OCI-LY1 (cell line): ENCODE measurements at regions not wholly inside any gene's neighbourhood (a gene's known extent, or its start where the extent isn't known, plus 50 kb on each side); places are given as distances from the start of the nearest gene placed in this dataset.
A peak's percentile ranks its signal among the peaks of the same experiment; 100 is the strongest.

Experiments
- H2AFZ ChIP-seq: fragments of 200-600 bp; sonication (generic), shearing (Covaris generic); 2 replicates; pipeline ENCODE4 v1.6.0; 2014; ENCODE audit warnings: antibody characterized with exemption, mild to moderate bottlenecking, low read length
- H3F3A ChIP-seq: fragments of 200-600 bp; sonication (generic), shearing (Covaris generic); 2 replicates; pipeline ENCODE4 v1.6.0; 2014; ENCODE audit warnings: mild to moderate bottlenecking, antibody characterized with exemption, low read length, moderate library complexity; ENCODE audit not compliant: insufficient read depth
- H3K27ac ChIP-seq: fragments of 200-600 bp; sonication (generic); 2 replicates; pipeline ENCODE4 v1.5.1; 2014; ENCODE audit warnings: low read length, mixed run types, mild to moderate bottlenecking, low read depth; ENCODE audit not compliant: poor library complexity, severe bottlenecking
- H3K27me3 ChIP-seq: fragments of 200-600 bp; sonication (generic); 2 replicates; pipeline ENCODE4 v1.6.0; 2014; ENCODE audit warnings: antibody characterized with exemption, mild to moderate bottlenecking, low read length, moderate library complexity; ENCODE audit not compliant: insufficient read depth
- H3K36me3 ChIP-seq: fragments of 200-600 bp; sonication (generic); 2 replicates; pipeline ENCODE4 v1.6.1; 2014; ENCODE audit warnings: mild to moderate bottlenecking, antibody characterized with exemption, low read length, moderate library complexity, mixed read lengths; ENCODE audit not compliant: insufficient read depth
- H3K4me1 ChIP-seq: fragments of 200-600 bp; sonication (generic); 2 replicates; pipeline ENCODE4 v1.5.1; 2014; ENCODE audit warnings: mild to moderate bottlenecking, low read length, moderate library complexity; ENCODE audit not compliant: insufficient read depth, severe bottlenecking
- H3K4me2 ChIP-seq: fragments of 200-600 bp; sonication (generic), shearing (Covaris generic); 2 replicates; pipeline ENCODE4 v1.6.1; 2014; ENCODE audit warnings: low read length
- H3K4me3 ChIP-seq: fragments of 200-600 bp; sonication (generic); 2 replicates; pipeline ENCODE4 v1.5.1; 2014; ENCODE audit warnings: low read length, low read depth, mild to moderate bottlenecking, mixed read lengths; ENCODE audit not compliant: poor library complexity, severe bottlenecking
- H3K79me2 ChIP-seq: fragments of 200-600 bp; shearing (Covaris generic); 2 replicates; pipeline ENCODE4 v1.6.1; 2016; ENCODE audit warnings: mixed run types, low read length, mixed read lengths; ENCODE audit not compliant: insufficient read depth
- H3K9ac ChIP-seq: fragments of 200-600 bp; sonication (generic), shearing (Covaris generic); 2 replicates; pipeline ENCODE4 v1.6.1; 2014; ENCODE audit warnings: mild to moderate bottlenecking, low read length, mixed read lengths
- H3K9me2 ChIP-seq: fragments of 200-600 bp; sonication (generic), shearing (Covaris generic); 2 replicates; pipeline ENCODE4 v1.6.1; 2014; ENCODE audit warnings: low read depth, mild to moderate bottlenecking, low read length, mixed read lengths
- H3K9me3 ChIP-seq: fragments of 200-600 bp; shearing (Covaris generic); 2 replicates; pipeline ENCODE4 v1.6.1; 2014; ENCODE audit warnings: low read length, mixed read lengths
- H4K20me1 ChIP-seq: fragments of 200-600 bp; sonication (generic), shearing (Covaris generic); 2 replicates; pipeline ENCODE4 v1.6.0; 2016; ENCODE audit warnings: mild to moderate bottlenecking, low read length; ENCODE audit not compliant: insufficient read depth
- CTCF ChIP-seq: fragments of 200-600 bp; sonication (generic), shearing (Covaris generic); IDR thresholded peaks from 2 replicates; pipeline ENCODE4 v1.5.1; 2017; ENCODE audit warnings: mild to moderate bottlenecking, antibody characterized with exemption, low read length, moderate library complexity, mixed read lengths
- EZH2 ChIP-seq: fragments of 200-600 bp; sonication (generic), shearing (Covaris generic); IDR thresholded peaks from 2 replicates; pipeline ENCODE4 v1.8.0; 2017; ENCODE audit warnings: borderline replicate concordance, mixed run types, mild to moderate bottlenecking, antibody characterized with exemption, low read length, moderate library complexity, mixed read lengths

- Histone ChIP-seq H3K9me3 (no peaks in the 10 kb centered on the region), H3K9ac (no peak overlapping the region), H3K27ac (no peak overlapping the region), H2AFZ (no peak overlapping the region), H3K79me2 (no peaks in the 10 kb centered on the region), H4K20me1 (no peaks in the 10 kb centered on the region), H3K9me2 (no peaks in the 10 kb centered on the region), H3K4me2 (no peak overlapping the region), H3K27me3 (no peaks in the 10 kb centered on the region), H3F3A (no peaks in the 10 kb centered on the region), H3K36me3 (no peaks in the 10 kb centered on the region), H3K4me1 (no peaks in the 10 kb centered on the region), H3K4me3 (no peak overlapping the region)
- TF ChIP-seq CTCF (no peak), EZH2 (no peak)
These were observed 171.2 kb upstream of the ZBED5 start for GRCh38 chr11:11029027-11029426.

- TF ChIP-seq EZH2 (no peak), CTCF (peak; percentile 93)
- H3K79me2 ChIP-seq: no peaks in the 10 kb centered on the region
- H3K9ac ChIP-seq: no peak overlapping the region
- no peaks in the 10 kb centered on the region for H3F3A ChIP-seq
- H3K4me3 ChIP-seq: no peak overlapping the region
- H3K27me3 ChIP-seq: no peaks in the 10 kb centered on the region
- H2AFZ ChIP-seq: no peak overlapping the region
- H3K36me3 ChIP-seq: no peaks in the 10 kb centered on the region
- no peaks in the 10 kb centered on the region for H3K9me3 ChIP-seq
- no peak overlapping the region for H3K4me2 ChIP-seq
- no peak overlapping the region for H3K27ac ChIP-seq
- H3K4me1 ChIP-seq: no peaks in the 10 kb centered on the region
- H3K9me2 ChIP-seq: no peaks in the 10 kb centered on the region
- H4K20me1 ChIP-seq: no peaks in the 10 kb centered on the region
These were observed 170.3 kb upstream of the ZBED5 start for GRCh38 chr11:11028017-11028692.

- H3K27me3 ChIP-seq: no peaks in the 10 kb centered on the region
- no peaks in the 10 kb centered on the region for H3K9me2 ChIP-seq
- H3K36me3 ChIP-seq: no peaks in the 10 kb centered on the region
- no peaks in the 10 kb centered on the region for H3K9me3 ChIP-seq
- TF ChIP-seq EZH2 (no peak), CTCF (no peak)
- H4K20me1 ChIP-seq: no peaks in the 10 kb centered on the region
- H2AFZ ChIP-seq: no peak overlapping the region
- H3K4me2 ChIP-seq: no peak overlapping the region
- H3K9ac ChIP-seq: no peak overlapping the region
- H3K4me3 ChIP-seq: no peak overlapping the region
- no peaks in the 10 kb centered on the region for H3K79me2 ChIP-seq
- no peaks in the 10 kb centered on the region for H3K4me1 ChIP-seq
- H3K27ac ChIP-seq: no peak overlapping the region
- no peaks in the 10 kb centered on the region for H3F3A ChIP-seq
These were observed 169.4 kb upstream of the ZBED5 start for GRCh38 chr11:11027288-11027687.
